Limb (tissue), 2 donors: ENCODE measurements at regions not wholly inside any gene's neighbourhood (a gene's known extent, or its start where the extent isn't known, plus 50 kb on each side); places are given as distances from the start of the nearest gene placed in this dataset.

Source experiments
- DNase-seq, 2 donors: peaks; one replicate each; pipeline ENCODE4 v3.0.0-alpha.2; 2016; ENCODE audit errors: extremely low spot score in 2 of 2

DNA sequence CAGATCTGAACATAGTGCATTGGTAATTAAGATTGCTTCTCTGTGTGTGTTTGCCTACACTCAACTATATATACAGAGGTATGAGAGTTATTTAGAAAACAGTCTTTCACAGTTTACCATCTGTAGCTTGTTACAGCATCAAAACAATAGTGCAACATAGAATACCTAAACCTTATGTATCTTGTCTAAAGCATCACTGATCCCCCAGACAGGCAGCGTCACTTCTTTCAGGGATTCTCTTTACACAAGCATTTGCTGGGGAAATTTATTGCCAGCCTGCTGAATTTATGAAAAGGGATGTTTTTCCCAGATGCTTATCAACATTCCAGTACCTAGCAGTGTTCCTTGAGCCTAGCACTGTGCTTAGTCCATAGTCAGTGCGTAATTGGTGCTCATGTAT, 195.8 kb upstream of the COL8A1 start:
- no peak for DNase-seq

DNA sequence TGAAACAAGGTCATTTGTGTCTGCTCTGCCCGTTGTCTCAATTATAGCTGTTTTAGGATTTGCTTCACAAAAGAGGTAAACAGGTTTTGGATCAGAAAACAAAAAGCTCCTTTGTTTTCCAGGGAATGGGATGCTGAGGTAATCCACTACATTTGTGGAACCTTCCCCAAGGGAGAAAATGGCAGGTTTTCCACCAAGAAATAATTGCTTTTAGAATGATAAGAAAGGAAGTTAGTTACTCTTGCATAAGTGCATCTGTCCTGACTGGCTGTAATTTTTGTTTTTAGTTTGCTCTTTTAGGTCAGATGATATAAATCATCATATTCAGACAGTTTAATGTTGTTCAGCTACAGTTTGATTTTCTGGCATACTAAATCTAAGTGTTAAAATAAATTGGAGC, 198.5 kb upstream of the COL8A1 start:
- no peak for DNase-seq

DNA sequence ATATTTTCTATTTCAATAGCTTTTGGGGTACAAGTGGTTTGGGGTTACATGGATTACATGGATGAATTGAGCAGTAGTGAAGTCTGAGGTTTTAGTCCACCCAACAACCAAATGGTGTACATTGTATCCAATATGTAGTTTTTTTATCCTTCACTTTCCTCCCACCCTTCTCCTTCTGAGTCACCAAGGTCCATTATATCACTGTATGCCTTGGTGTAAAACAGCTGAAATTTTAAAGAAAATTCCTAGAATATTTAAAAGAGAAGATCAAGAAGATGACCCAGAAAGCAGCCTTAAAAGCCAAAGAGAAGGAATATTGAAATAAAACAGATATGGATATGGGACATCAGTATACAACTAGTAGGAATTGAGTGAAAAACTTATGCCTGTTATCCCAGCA, 204.2 kb upstream of the COL8A1 start:
- no peak for DNase-seq

GRCh38 chr3:99430348-99431134, 207.9 kb upstream of the COL8A1 start:
- DNase-seq = no peak

GRCh38 chr3:99429502-99429901, 208.9 kb upstream of the COL8A1 start:
- DNase-seq = no peak

GRCh38 chr3:99425930-99426329, 212.5 kb upstream of the COL8A1 start:
- no peak for DNase-seq

DNA sequence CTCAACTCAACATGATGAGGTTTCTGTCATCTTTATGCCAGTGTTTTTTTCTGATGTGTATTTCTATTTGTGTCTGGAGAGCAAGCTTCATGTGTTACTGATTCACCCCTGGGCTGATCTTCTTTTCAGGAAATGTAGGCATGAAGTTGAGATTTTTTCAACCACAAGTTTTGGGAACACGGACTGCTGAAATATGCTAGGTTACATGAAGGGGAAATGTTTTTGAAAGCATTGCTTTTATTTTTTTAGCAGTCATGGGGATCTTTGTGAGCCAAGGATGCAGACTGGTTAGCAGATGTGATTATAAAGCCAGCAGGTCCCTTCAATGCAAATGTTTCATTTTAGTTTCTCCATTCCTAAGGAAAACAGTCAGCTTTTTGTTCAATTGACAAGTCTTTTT, 219.3 kb upstream of the COL8A1 start:
- DNase-seq = no peak

DNA sequence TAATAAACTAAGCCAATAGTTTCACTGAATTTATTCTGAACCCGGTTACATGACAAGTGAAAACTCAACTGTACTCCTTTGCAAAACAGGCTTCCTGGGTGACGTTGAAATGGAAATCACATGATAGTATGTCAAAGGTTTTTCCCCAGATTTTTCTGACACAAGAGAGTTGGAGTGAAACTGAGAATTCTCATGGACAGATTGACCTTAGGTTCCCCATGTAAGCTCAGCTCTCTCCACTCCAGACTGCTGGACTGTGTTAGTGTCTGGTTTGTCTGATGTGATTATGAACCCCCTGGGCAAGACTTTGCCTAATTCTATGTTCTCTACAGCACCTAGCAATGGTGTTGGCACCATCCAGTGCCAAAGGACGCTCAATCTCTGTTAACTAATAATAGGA, 219.7 kb upstream of the COL8A1 start:
- no peak for DNase-seq

- DNase-seq = no peak
These were observed 220.2 kb upstream of the COL8A1 start for GRCh38 chr3:99418209-99418635.

- no peak for DNase-seq
These were observed 224.9 kb upstream of the COL8A1 start for GRCh38 chr3:99413504-99413903.

DNA sequence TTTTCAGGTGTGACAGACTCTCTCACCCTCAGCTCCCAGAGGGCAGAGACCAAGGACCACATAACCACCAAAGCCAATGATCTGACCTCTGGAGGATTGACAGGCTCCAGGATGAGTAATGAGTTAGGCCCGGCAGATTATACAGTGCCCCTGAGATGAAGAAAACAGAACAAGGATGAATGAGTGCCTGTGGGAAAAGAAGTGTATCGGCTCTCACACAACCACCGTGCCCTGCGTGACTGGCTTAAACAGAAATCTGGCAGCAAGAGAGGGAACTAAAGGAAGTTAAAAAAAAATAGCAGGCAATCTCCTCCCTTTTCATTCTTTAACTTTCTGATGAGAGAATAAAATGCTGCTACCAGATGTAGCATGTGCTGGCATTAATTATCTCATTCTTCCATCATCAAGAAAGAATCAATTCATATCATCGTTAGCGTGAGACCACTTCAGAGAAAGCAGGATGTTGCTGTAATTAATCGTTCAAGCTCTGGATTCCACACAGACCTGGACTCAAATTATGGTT, 227.5 kb upstream of the COL8A1 start:
- DNase-seq = no peak

DNA sequence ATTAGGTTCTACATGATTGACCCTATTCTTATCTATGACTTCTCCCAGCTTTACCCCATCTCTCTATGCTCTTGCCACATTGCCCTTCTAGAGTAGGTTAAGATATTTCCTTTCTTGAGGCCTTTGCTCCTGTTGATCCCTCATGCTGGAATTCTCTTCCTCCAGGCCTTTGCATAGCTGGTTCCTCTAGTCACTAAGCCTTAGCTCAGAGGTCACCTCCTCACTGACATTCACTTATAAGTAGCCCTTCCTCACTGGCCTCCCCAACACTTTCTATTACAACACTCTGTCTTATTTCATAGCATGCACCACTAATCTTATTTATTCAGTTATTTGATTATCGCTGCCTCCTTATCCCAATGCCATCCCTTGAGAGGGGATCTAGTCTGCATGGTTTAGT, 228.4 kb upstream of the COL8A1 start:
- no peak for DNase-seq

- no peak for DNase-seq
These were observed 231.1 kb upstream of the COL8A1 start for GRCh38 chr3:99407257-99407656.

GRCh38 chr3:99402755-99403154, 235.6 kb upstream of the COL8A1 start:
- no peak for DNase-seq

GRCh38 chr3:99400352-99400751, 238.0 kb upstream of the COL8A1 start:
- no peak for DNase-seq

- no peak for DNase-seq
These were observed 241.6 kb upstream of the COL8A1 start for GRCh38 chr3:99396651-99397275.

- no peak for DNase-seq
These were observed 243.3 kb upstream of the COL8A1 start for GRCh38 chr3:99394831-99395778.

DNA sequence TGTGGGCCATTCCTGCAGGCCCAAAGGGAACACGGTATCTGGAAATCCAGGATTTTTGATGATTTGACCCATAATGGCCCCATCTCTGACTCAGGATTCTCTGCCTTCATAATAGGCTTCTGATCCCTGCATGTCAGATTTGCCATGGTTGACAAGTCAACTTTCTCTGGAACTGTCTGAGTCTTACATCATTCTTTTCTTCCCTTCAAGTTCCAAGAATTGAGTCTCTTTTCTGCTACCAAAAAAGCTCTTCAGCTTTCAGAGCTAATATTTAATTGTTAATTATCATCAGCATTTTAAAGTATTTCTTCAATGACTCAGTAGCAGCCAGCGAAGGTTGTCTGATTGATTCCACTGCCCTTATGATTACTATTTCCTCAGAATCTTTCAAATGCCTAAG, 244.4 kb upstream of the COL8A1 start:
- no peak for DNase-seq

GRCh38 chr3:99388780-99389179, 249.6 kb upstream of the COL8A1 start:
- DNase-seq = no peak

DNA sequence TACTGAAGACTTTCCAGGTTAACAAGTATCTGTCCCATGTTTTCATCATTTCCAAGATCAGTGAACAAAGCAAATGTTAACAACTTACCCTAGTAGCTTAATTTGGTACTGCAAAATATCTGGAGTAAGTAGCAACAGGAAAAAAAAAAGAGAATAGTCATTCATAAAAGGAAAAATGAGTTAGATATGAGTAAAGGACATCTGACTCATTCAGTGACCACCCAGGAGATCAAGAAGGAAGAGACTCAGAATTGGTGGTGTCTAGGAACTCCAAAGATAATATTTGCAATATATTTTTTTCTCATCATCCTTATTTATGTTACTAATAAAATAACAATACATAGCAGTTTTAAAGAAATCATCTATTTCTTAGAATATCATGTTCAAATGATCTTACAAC, 253.8 kb upstream of the COL8A1 start:
- no peak for DNase-seq

- no peak for DNase-seq
These were observed 261.5 kb upstream of the COL8A1 start for GRCh38 chr3:99376926-99377325.

DNA sequence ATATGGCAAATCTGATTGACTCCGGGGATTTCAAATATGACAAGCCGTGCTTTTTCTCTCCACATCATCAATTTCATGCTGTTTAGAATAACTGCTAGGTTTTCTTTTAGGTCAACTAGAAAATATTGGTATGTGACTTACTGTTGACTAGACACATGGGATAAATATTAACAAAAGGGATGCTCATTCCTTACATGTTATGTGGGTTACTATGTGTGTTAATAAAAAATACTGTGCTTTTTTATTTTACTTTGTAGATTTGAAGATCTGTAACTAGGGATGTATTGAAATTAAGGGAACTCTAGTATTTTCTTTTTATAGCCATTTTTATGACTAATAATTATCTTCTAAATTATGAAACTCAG, 264.6 kb upstream of the COL8A1 start:
- no peak for DNase-seq
